ENCODE measurements at regions not wholly inside any gene's neighbourhood (a gene's known extent, or its start where the extent isn't known, plus 50 kb on each side); places are given as distances from the start of the nearest gene placed in this dataset.

GRCh38 chr9:79220666-79221065 lies 351.1 kb upstream of the TLE4 start:
- no peaks in the 10 kb centered on the region for H3F3A ChIP-seq (ENCODE audit: insufficient read depth)
- H3K9ac ChIP-seq (ENCODE audit: low read length): no peak overlapping the region
- no peak overlapping the region for H3K4me2 ChIP-seq (ENCODE audit: low read depth, low read length, poor library complexity, severe bottlenecking)
- H3K36me3 ChIP-seq (ENCODE audit: low read length): no peaks in the 10 kb centered on the region
- H3K9me3 ChIP-seq (ENCODE audit: insufficient read depth, low read length): no peaks in the 10 kb centered on the region; the same call in 1 of the 2 replicates
- no peak for TF ChIP-seq CTCF (IDR thresholded peaks at IDR 0.05; ENCODE audit: insufficient read depth, low read length, poor library complexity, severe bottlenecking)
- no peak for TF ChIP-seq EZH2phosphoT487 (conservative IDR thresholded peaks at IDR 0.05; ENCODE audit: low read length)
- H3K79me2 ChIP-seq (ENCODE audit: insufficient read depth, low read length): no peaks in the 10 kb centered on the region
- H3K9me2 ChIP-seq (replicated peaks; ENCODE audit: insufficient read depth, low read length): no peaks in the 10 kb centered on the region
- no peak overlapping the region for H3K27ac ChIP-seq (ENCODE audit: low read depth, low read length)
- no peak overlapping the region for H2AFZ ChIP-seq (ENCODE audit: low read depth, low read length, severe bottlenecking)
- H3K27me3 ChIP-seq (ENCODE audit: low read length): no peaks in the 10 kb centered on the region
- no peaks in the 10 kb centered on the region for H4K20me1 ChIP-seq (ENCODE audit: low read depth, low read length)
- no peak overlapping the region for H3K4me3 ChIP-seq (ENCODE audit: insufficient read depth, low read length, poor library complexity, severe bottlenecking)

GRCh38 chr9:79221084-79221483 lies 350.7 kb upstream of the TLE4 start:
- no peak overlapping the region for H3K9ac ChIP-seq (ENCODE audit: low read length)

GRCh38 chr9:79222483-79222882 lies 349.3 kb upstream of the TLE4 start:
- no peak overlapping the region for H3K9ac ChIP-seq (ENCODE audit: low read length)
- no peak overlapping the region for H3K4me3 ChIP-seq (ENCODE audit: insufficient read depth, low read length, poor library complexity, severe bottlenecking)
- no peaks in the 10 kb centered on the region for H3F3A ChIP-seq (ENCODE audit: insufficient read depth)
- H3K9me3 ChIP-seq (ENCODE audit: insufficient read depth, low read length): no peaks in the 10 kb centered on the region; the same call in 1 of the 2 replicates
- no peaks in the 10 kb centered on the region for H4K20me1 ChIP-seq (ENCODE audit: low read depth, low read length)
- H3K36me3 ChIP-seq (ENCODE audit: low read length): no peaks in the 10 kb centered on the region
- H2AFZ ChIP-seq (ENCODE audit: low read depth, low read length, severe bottlenecking): no peak overlapping the region
- no peaks in the 10 kb centered on the region for H3K9me2 ChIP-seq (replicated peaks; ENCODE audit: insufficient read depth, low read length)
- no peaks in the 10 kb centered on the region for H3K27me3 ChIP-seq (ENCODE audit: low read length)
- no peaks in the 10 kb centered on the region for H3K79me2 ChIP-seq (ENCODE audit: insufficient read depth, low read length)
- H3K27ac ChIP-seq (ENCODE audit: low read depth, low read length): no peak overlapping the region
- no peak overlapping the region for H3K4me2 ChIP-seq (ENCODE audit: low read depth, low read length, poor library complexity, severe bottlenecking)
- TF ChIP-seq CTCF (IDR thresholded peaks at IDR 0.05; ENCODE audit: insufficient read depth, low read length, poor library complexity, severe bottlenecking) (no peak), EZH2phosphoT487 (conservative IDR thresholded peaks at IDR 0.05; ENCODE audit: low read length) (no peak)

More at GRCh38 chr9:79221084-79221483, 350.7 kb upstream of the TLE4 start:
- Histone ChIP-seq H3K4me2 (ENCODE audit: low read depth, low read length, poor library complexity, severe bottlenecking) (no peak overlapping the region), H4K20me1 (ENCODE audit: low read depth, low read length) (no peaks in the 10 kb centered on the region), H3K27ac (ENCODE audit: low read depth, low read length) (no peak overlapping the region), H3K79me2 (ENCODE audit: insufficient read depth, low read length) (no peaks in the 10 kb centered on the region), H3K36me3 (ENCODE audit: low read length) (no peaks in the 10 kb centered on the region), H3K4me3 (ENCODE audit: insufficient read depth, low read length, poor library complexity, severe bottlenecking) (no peak overlapping the region), H3F3A (ENCODE audit: insufficient read depth) (no peaks in the 10 kb centered on the region), H3K27me3 (ENCODE audit: low read length) (no peaks in the 10 kb centered on the region), H3K9me2 (replicated peaks; ENCODE audit: insufficient read depth, low read length) (no peaks in the 10 kb centered on the region), H2AFZ (ENCODE audit: low read depth, low read length, severe bottlenecking) (no peak overlapping the region), H3K9me3 (ENCODE audit: insufficient read depth, low read length) (no peaks in the 10 kb centered on the region; the same call in 1 of the 2 replicates)
- TF ChIP-seq EZH2phosphoT487 (conservative IDR thresholded peaks at IDR 0.05; ENCODE audit: low read length): no peak
- TF ChIP-seq CTCF (IDR thresholded peaks at IDR 0.05; ENCODE audit: insufficient read depth, low read length, poor library complexity, severe bottlenecking): no peak
